ENCODE measurements at regions not wholly inside any gene's neighbourhood (a gene's known extent, or its start where the extent isn't known, plus 50 kb on each side); places are given as distances from the start of the nearest gene placed in this dataset.
"Not testable (repeated sequence)": the region's sequence is repeated elsewhere in the genome, so short reads cannot be mapped to it uniquely, and the experiment has no call there.

GRCh38 chr7:10786976-10787375, 186.7 kb upstream of the PHF14 start:
- not testable (repeated sequence) for TF ChIP-seq CTCF (optimal IDR thresholded peaks at IDR 0.05 in 1 of 3, IDR thresholded peaks at IDR 0.05 in 1 of 3, conservative IDR thresholded peaks at IDR 0.05 in 1 of 3; ENCODE audit: extremely low read depth in 1 of 3, insufficient read depth in 2 of 3, low read length in 3 of 3); EZH2 (IDR thresholded peaks at IDR 0.05; ENCODE audit: low read length)

Measured in keratinocyte (primary cell).